HepG2 (cell line): ENCODE measurements at regions not wholly inside any gene's neighbourhood (a gene's known extent, or its start where the extent isn't known, plus 50 kb on each side); places are given as distances from the start of the nearest gene placed in this dataset.

Source experiments
- ATAC-seq: fragments of 200-7000 bp; cut with Tn5 transposase; 3 replicates; pipeline ENCODE4 v1.9.1; 2020; ENCODE audit warnings: mild to moderate bottlenecking, moderate library complexity
- BruUV-seq: library from RNA; stranded (reverse); fragments of 400-500 nt; replicated peaks from 2 replicates; lab custom pipeline; 2021; lab: Mats Ljungman, UMichigan
- CTCF ChIA-PET: fragments of 300-600 bp; formaldehyde crosslinking; extraction: SDS; loops from one replicate; lab custom pipeline; 2021; ENCODE audit warnings: low total read pairs, inconsistent platforms, low intra/inter-chr PET ratio; lab: Yijun Ruan, JAX
- POLR2A ChIA-PET: fragments of 350-600 bp; sonication (Branson Sonifier 250); formaldehyde crosslinking; loops from one replicate; lab custom pipeline; 2020; ENCODE audit warnings: antibody characterized with exemption, inconsistent platforms; lab: Yijun Ruan, JAX
- DNase-seq: peaks from one replicate; pipeline ENCODE4 v3.0.0-alpha.2; 2015; ENCODE audit warnings: low spot score
- FAIRE-seq: peaks from 3 replicates; lab custom pipeline; 2011; peaks lifted over from hg19 to GRCh38; lab: Jason Lieb, UNC
- H2AFZ ChIP-seq: one replicate; pipeline ENCODE4 v1.6.1; 2011; ENCODE audit warnings: low read length, inconsistent platforms
- H3K27ac ChIP-seq: fragments of 300-600 bp; 3 replicates; pipeline ENCODE4 v1.8.0; 2011; ENCODE audit warnings: mixed run types, mild to moderate bottlenecking, mixed read lengths, low read length, inconsistent platforms; ENCODE audit not compliant: insufficient read depth; ENCODE audit errors: extremely low read length
- H3K27me3 ChIP-seq, 2 experiments: fragments of 200-600 bp in 1 of 2; 2 replicates in 1 of 2; 3 replicates in 1 of 2; pipeline versions ENCODE4 v1.6.0 to v1.8.0; 2011; ENCODE audit warnings: low read length in 2 of 2, mild to moderate bottlenecking in 2 of 2, moderate library complexity in 2 of 2, inconsistent platforms in 1 of 2; ENCODE audit not compliant: insufficient read depth in 2 of 2, control insufficient read depth in 1 of 2
- H3K36me3 ChIP-seq, 2 experiments: fragments of 200-600 bp in 1 of 2; replicated peaks in 1 of 2; 2 replicates in 1 of 2; 3 replicates in 1 of 2; pipeline versions ENCODE4 v1.5.1 to v1.8.0; 2011; ENCODE audit warnings: low read length in 2 of 2, inconsistent platforms in 1 of 2; ENCODE audit not compliant: insufficient read depth in 2 of 2, control insufficient read depth in 1 of 2
- H3K4me1 ChIP-seq: 2 replicates; pipeline ENCODE4 v1.5.1; 2012; ENCODE audit warnings: low read length, inconsistent platforms; ENCODE audit not compliant: insufficient read depth
- H3K4me2 ChIP-seq: 2 replicates; pipeline ENCODE4 v1.6.0; 2011; ENCODE audit warnings: low read depth, low read length, inconsistent platforms
- H3K4me3 ChIP-seq, 3 experiments: fragments of 200-600 bp in 1 of 3; sonication (generic), shearing (Covaris generic) in 1 of 3; replicated peaks in 1 of 3; 2 replicates each; pipeline ENCODE4 v1.5.1; 2011 to 2016; ENCODE audit warnings: low read length in 3 of 3, inconsistent platforms in 2 of 3, low read depth in 2 of 3, mild to moderate bottlenecking in 2 of 3, control low read depth in 1 of 3, mixed read lengths in 1 of 3; ENCODE audit not compliant: insufficient read depth in 1 of 3
- H3K79me2 ChIP-seq: one replicate; pipeline ENCODE4 v1.6.1; 2011; ENCODE audit warnings: low read length, inconsistent platforms; ENCODE audit not compliant: insufficient read depth
- H3K9ac ChIP-seq: 2 replicates; pipeline ENCODE4 v1.6.0; 2011; ENCODE audit warnings: mild to moderate bottlenecking, low read depth, low read length, inconsistent platforms; ENCODE audit not compliant: insufficient read depth
- H3K9me3 ChIP-seq: 2 replicates; pipeline ENCODE4 v1.5.1; 2012; ENCODE audit warnings: mild to moderate bottlenecking, low read length
- H4K20me1 ChIP-seq: 2 replicates; pipeline ENCODE4 v1.6.0; 2011; ENCODE audit warnings: inconsistent platforms, mild to moderate bottlenecking, low read length, moderate library complexity; ENCODE audit not compliant: insufficient read depth
- FOXO1 ChIP-seq: sonication (generic); formaldehyde crosslinking; IDR thresholded peaks from 2 replicates; pipeline ENCODE4 v1.4.0; 2020; ENCODE audit warnings: missing genetic modification reagents
- KAT7 ChIP-seq: IDR thresholded peaks from 2 replicates; pipeline ENCODE4 v1.6.1; 2018; ENCODE audit warnings: borderline replicate concordance, missing compliant biosample characterization
- RBFOX2 ChIP-seq: fragments of 200-400 bp; formaldehyde crosslinking; IDR thresholded peaks from 2 replicates; pipeline ENCODE4 v1.6.1; 2017; ENCODE audit warnings: low read depth, mild to moderate bottlenecking, low read length
- SRSF4 ChIP-seq: fragments of 200-400 bp; formaldehyde crosslinking; IDR thresholded peaks from one replicate; pipeline ENCODE4 v1.6.1; 2018; ENCODE audit warnings: mild to moderate bottlenecking, low read depth, low read length, moderate library complexity; ENCODE audit not compliant: poor library complexity, severe bottlenecking
- ZMYM4 ChIP-seq: sonication (generic); formaldehyde crosslinking; IDR thresholded peaks from 2 replicates; pipeline ENCODE4 v1.8.1; 2023; ENCODE audit warnings: mild to moderate bottlenecking, missing genetic modification reagents
- ZNF160 ChIP-seq: sonication (generic); formaldehyde crosslinking; IDR thresholded peaks from 2 replicates; pipeline ENCODE4 v1.8.0; 2022; ENCODE audit warnings: mild to moderate bottlenecking, inconsistent platforms, missing genetic modification reagents
- ZNF205 ChIP-seq: IDR thresholded peaks from 2 replicates; pipeline ENCODE4 v1.6.1; 2018; ENCODE audit warnings: missing biosample characterization, missing genetic modification reagents
- ZNF709 ChIP-seq: sonication (generic); formaldehyde crosslinking; IDR thresholded peaks from 2 replicates; pipeline ENCODE4 v1.5.0; 2020; ENCODE audit warnings: mild to moderate bottlenecking, missing genetic modification reagents
- ZNF749 ChIP-seq: sonication (generic); formaldehyde crosslinking; IDR thresholded peaks from 2 replicates; pipeline ENCODE4 v1.8.0; 2022; ENCODE audit warnings: mild to moderate bottlenecking, missing genetic modification reagents, moderate library complexity, borderline replicate concordance
- WGBS: methylation state at CpG from one replicate; pipeline ENCODE4 v1.1.6; 2017; ENCODE audit warnings: low lambda C conversion rate; 5-methylcytosine and 5-hydroxymethylcytosine counted together
- in situ Hi-C: cut with HindIII; loops from 2 replicates; pipeline ENCODE4 v1.10.0; 2017; ENCODE audit warnings: low pct_unique_long_range_greater_than_20kb; ENCODE audit not compliant: extremely low pct_ligation_motif_present
- intact Hi-C: fragments of 100-400 bp; cut with micrococcal nuclease; formaldehyde crosslinking; loops from one replicate; pipeline ENCODE4 v1.10.0; 2022; ENCODE audit not compliant: unreplicated experiment
- TF ChIP-seq, protein P1 (sequence below): sonication (generic); formaldehyde crosslinking; IDR thresholded peaks from 2 replicates; pipeline ENCODE4 v1.4.0; 2020; ENCODE audit warnings: missing genetic modification reagents

DNA sequence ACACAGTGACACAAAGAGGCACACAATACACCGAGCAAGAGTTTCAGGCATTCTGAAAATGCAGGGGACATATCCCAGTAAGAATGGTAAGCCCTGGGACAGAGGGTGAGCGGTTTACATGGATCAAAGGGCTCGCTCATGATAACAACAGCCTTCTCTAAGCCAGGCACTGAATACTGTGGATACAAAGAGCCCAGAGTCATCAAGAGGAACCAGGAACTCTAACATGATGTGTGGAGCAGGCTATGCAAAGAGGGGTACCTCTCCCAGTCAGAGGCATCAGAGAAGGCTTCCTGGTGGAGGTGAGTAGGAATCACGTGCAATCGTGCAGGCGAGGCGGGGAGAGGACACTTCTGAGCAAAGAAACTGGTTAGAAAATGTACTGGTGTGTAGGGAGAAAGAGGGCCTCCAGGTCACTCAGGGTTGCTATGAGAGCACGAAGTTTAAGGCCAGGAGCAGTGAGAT, 76.9 kb upstream of the EEA1 start (continued):
- TF ChIP-seq ZMYM4 (peak; percentile 76), FOXO1 (CRISPR knock-in tag) (peak; percentile 62)
- TF ChIP-seq, all 625 proteins: peak for 127

DNA sequence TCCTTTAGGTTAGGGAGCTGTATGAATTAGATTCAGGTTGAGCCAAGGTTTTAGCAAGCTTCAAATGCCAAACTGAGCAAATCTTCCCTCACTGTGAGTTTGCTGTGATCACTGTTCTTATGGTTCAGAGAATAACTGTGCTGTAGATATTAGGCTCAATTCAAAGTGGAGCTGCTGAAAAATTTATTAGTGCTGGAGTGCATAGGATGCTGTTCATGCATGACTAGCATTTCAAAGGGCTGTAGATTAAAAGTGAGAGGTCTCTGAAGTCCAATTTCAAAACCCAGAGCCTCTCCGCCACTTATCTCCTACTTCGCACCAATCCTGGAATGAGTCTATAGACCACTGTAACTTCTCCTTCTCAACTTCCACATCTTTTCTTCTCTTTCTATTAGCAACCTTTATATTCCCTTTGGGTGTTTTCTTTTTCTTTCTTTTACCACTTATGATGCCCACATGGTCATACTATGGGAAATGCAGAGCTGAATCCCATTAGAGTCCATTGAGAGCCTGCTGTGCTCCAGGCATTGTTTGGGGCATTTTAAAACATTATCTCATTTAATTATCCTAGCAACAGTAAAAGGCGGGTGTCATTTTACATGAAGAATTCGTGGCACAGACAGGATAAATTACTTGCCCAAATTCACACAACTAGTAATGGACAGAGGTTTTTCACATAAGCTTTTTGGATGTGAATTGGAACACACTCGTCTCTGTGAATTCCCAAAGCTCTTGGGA, 77.5 kb upstream of the EEA1 start:
- intact Hi-C loops: loop anchor here (1.0 to 5.0 kb wide), 6 partner anchors 14 to 376 kb away; no protein-coding TSS in a partner anchor
- WGBS: 78% methylated on average over 5 of the region's 5 CpGs
- Histone ChIP-seq H4K20me1 (no peaks in the 10 kb centered on the region), H3K4me2 (peak overlapping the region; percentile 96), H2AFZ (peak overlapping the region; percentile 37), H3K79me2 (peaks cover 39% of the 10 kb centered on the region), H3K9me3 (no peaks in the 10 kb centered on the region)
- peak; percentile 7; the same call in 2 of the 3 replicates for ATAC-seq
- DNase-seq: no peak
- TF ChIP-seq ZNF709 (CRISPR knock-in tag) (no peak), SRSF4 (no peak), ZNF205 (CRISPR knock-in tag) (no peak), ZNF160 (CRISPR knock-in tag) (no peak), RBFOX2 (peak; percentile 50; the same call in 1 of the 2 replicates), ZNF749 (0 out of 2 replicates have a peak, but pooled peaks have one; percentile 22), KAT7 (CRISPR knock-in tag) (peak; percentile 14; the same call in 1 of the 2 replicates)
- TF ChIP-seq, protein P1, sequence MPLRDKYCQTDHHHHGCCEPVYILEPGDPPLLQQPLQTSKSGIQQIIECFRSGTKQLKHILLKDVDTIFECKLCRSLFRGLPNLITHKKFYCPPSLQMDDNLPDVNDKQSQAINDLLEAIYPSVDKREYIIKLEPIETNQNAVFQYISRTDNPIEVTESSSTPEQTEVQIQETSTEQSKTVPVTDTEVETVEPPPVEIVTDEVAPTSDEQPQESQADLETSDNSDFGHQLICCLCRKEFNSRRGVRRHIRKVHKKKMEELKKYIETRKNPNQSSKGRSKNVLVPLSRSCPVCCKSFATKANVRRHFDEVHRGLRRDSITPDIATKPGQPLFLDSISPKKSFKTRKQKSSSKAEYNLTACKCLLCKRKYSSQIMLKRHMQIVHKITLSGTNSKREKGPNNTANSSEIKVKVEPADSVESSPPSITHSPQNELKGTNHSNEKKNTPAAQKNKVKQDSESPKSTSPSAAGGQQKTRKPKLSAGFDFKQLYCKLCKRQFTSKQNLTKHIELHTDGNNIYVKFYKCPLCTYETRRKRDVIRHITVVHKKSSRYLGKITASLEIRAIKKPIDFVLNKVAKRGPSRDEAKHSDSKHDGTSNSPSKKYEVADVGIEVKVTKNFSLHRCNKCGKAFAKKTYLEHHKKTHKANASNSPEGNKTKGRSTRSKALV (CRISPR knock-in tag): peak; percentile 9; the same call in 1 of the 2 replicates
- TF ChIP-seq, all 625 proteins: peak for 4
- H3K4me1 ChIP-seq: peaks cover 84% of the 10 kb centered on the region
- 0 out of 5 replicates have a peak, but pooled peaks cover 0 to 5% of the 10 kb centered on the region in 2 experiments for H3K36me3 ChIP-seq
- H3K27ac ChIP-seq: peak overlapping the region; percentile 89
- H3K27me3 ChIP-seq: no peaks in the 10 kb centered on the region
- ChIA-PET CTCF (no interaction called here), POLR2A (interaction anchor here (1.2 to 9.2 kb wide), 6 partner anchors 12 to 121 kb away, joined by 3 to 132 read pairs (median 6); no protein-coding TSS in a partner anchor)
- H3K4me3 ChIP-seq: peak overlapping the region; percentile 41 to 68 (median 50)
- BruUV-seq: TSS peak; percentile 72
- no peak for FAIRE-seq
- in situ Hi-C loops: no loop called here
- H3K9ac ChIP-seq: peak overlapping the region; percentile 79
